CD4-positive, alpha-beta T cell (primary cell): ENCODE measurements at regions not wholly inside any gene's neighbourhood (a gene's known extent, or its start where the extent isn't known, plus 50 kb on each side); places are given as distances from the start of the nearest gene placed in this dataset.

Experiments
- ATAC-seq: fragments of 200-7000 bp; cut with Tn5 transposase; one replicate; pipeline ENCODE4 v1.10.0; 2022; ENCODE audit warnings: mild to moderate bottlenecking; ENCODE audit not compliant: poor library complexity
- CTCF ChIA-PET: fragments of 350-600 bp; sonication (Branson Sonifier 250); formaldehyde crosslinking; loops from one replicate; lab custom pipeline; 2021; ENCODE audit warnings: antibody characterized with exemption, inconsistent platforms; lab: Charles Lee
- POLR2A ChIA-PET: fragments of 350-600 bp; sonication (Branson Sonifier 250); formaldehyde crosslinking; loops from one replicate; lab custom pipeline; 2021; ENCODE audit warnings: antibody characterized with exemption, inconsistent platforms; lab: Charles Lee
- DNase-seq, 14 experiments: peaks; one replicate each; pipeline ENCODE4 v3.0.0-alpha.2; 2013 to 2020; ENCODE audit warnings: mixed read lengths in 2 of 14
- H3K27ac ChIP-seq, 2 donors: one replicate each; pipeline versions ENCODE4 v1.5.1 to v1.7.0; 2013; ENCODE audit warnings: low read length in 2 of 2, low read depth in 1 of 2, mild to moderate bottlenecking in 1 of 2
- H3K27me3 ChIP-seq, 2 experiments: 1 replicate in 1 of 2; 2 replicates in 1 of 2; pipeline versions ENCODE4 v1.6.1 to v1.7.0; 2013; ENCODE audit warnings: low read length in 2 of 2, control low read depth in 1 of 2, mild to moderate bottlenecking in 1 of 2, moderate library complexity in 1 of 2; ENCODE audit not compliant: insufficient read depth in 2 of 2, control insufficient read depth in 1 of 2
- H3K36me3 ChIP-seq: one replicate; pipeline ENCODE4 v1.6.1; 2013; ENCODE audit warnings: low read length, control low read depth; ENCODE audit not compliant: insufficient read depth
- H3K4me1 ChIP-seq: one replicate; pipeline ENCODE4 v1.6.1; 2013; ENCODE audit warnings: low read length, control low read depth; ENCODE audit not compliant: insufficient read depth
- H3K4me3 ChIP-seq: one replicate; pipeline ENCODE4 v1.5.1; 2013; ENCODE audit warnings: mild to moderate bottlenecking, low read length, moderate library complexity
- H3K9me3 ChIP-seq, 2 experiments: 1 replicate in 1 of 2; 2 replicates in 1 of 2; pipeline versions ENCODE4 v1.6.1 to v1.7.0; 2013; ENCODE audit warnings: low read length in 2 of 2, mild to moderate bottlenecking in 2 of 2, control low read depth in 1 of 2, moderate library complexity in 1 of 2; ENCODE audit not compliant: control insufficient read depth in 1 of 2, insufficient read depth in 1 of 2
- H3K27ac Mint-ChIP-seq: one replicate; pipeline ENCODE4 v1.8.0; 2020; ENCODE audit warnings: mixed read lengths
- H3K27me3 Mint-ChIP-seq: one replicate; pipeline ENCODE4 v1.8.0; 2021; ENCODE audit warnings: mixed read lengths
- H3K36me3 Mint-ChIP-seq: one replicate; pipeline ENCODE4 v1.8.0; 2021; ENCODE audit warnings: low read depth, mixed read lengths
- H3K4me1 Mint-ChIP-seq: one replicate; pipeline ENCODE4 v1.8.0; 2021; ENCODE audit warnings: low read depth, mixed read lengths
- H3K4me3 Mint-ChIP-seq: one replicate; pipeline ENCODE4 v1.8.0; 2020; ENCODE audit warnings: mild to moderate bottlenecking, mixed read lengths
- H3K9me3 Mint-ChIP-seq: one replicate; pipeline ENCODE4 v1.8.0; 2020; ENCODE audit warnings: mixed read lengths
- CTCF ChIP-seq: fragments of 200-600 bp; IDR thresholded peaks from one replicate; pipeline ENCODE4 v1.8.0; 2022; ENCODE audit warnings: antibody characterized with exemption, mild to moderate bottlenecking
- intact Hi-C, 2 experiments: fragments of 100-400 bp; cut with DNase I in 1 of 2; cut with micrococcal nuclease in 1 of 2; formaldehyde crosslinking; loops; one replicate each; pipeline versions ENCODE4 v1.15.1 to v1.9.0; 2023 to 2025; cut with DNase I, micrococcal nuclease

- Histone ChIP-seq H3K4me3 (no peak overlapping the region), H3K27me3 (no peaks in the 10 kb centered on the region), H3K4me1 (no peaks in the 10 kb centered on the region), H3K36me3 (no peaks in the 10 kb centered on the region), H3K27ac (no peak overlapping the region), H3K9me3 (peaks cover 0 to 3% of the 10 kb centered on the region in 2 experiments)
- H3K9me3 Mint-ChIP-seq, result peaks cover 4% of the 10 kb centered on the region
- ATAC-seq (no peak), DNase-seq (no peak)
- no peaks in the 10 kb centered on the region for H3K27me3 Mint-ChIP-seq
- intact Hi-C loops, result no loop called here
- H3K4me1 Mint-ChIP-seq, result no peaks in the 10 kb centered on the region
- no peak overlapping the region for H3K4me3 Mint-ChIP-seq
- no peaks in the 10 kb centered on the region for H3K36me3 Mint-ChIP-seq
- no peak overlapping the region for H3K27ac Mint-ChIP-seq
- ChIA-PET CTCF (no interaction called here), POLR2A (no interaction called here)
- no peak for TF ChIP-seq CTCF
Observed at GRCh38 chr4:96626023-96626422, 786.1 kb downstream of the PDHA2 start.

- Mint-ChIP-seq H3K9me3 (no peaks in the 10 kb centered on the region), H3K27ac (no peak overlapping the region), H3K4me3 (no peak overlapping the region), H3K4me1 (no peaks in the 10 kb centered on the region), H3K36me3 (no peaks in the 10 kb centered on the region), H3K27me3 (no peaks in the 10 kb centered on the region)
- CTCF ChIA-PET, result no interaction called here
- Histone ChIP-seq H3K27ac (no peak overlapping the region), H3K4me3 (no peak overlapping the region), H3K36me3 (no peaks in the 10 kb centered on the region), H3K27me3 (no peaks in the 10 kb centered on the region), H3K9me3 (peaks cover 0 to 8% of the 10 kb centered on the region in 2 experiments), H3K4me1 (no peaks in the 10 kb centered on the region)
- POLR2A ChIA-PET, result no interaction called here
- ATAC-seq (no peak), DNase-seq (no peak)
- intact Hi-C loops, result no loop called here
- no peak for TF ChIP-seq CTCF
Observed at GRCh38 chr4:96630839-96631238, 790.9 kb downstream of the PDHA2 start.

GRCh38 chr4:96637971-96638412 lies 798.1 kb downstream of the PDHA2 start:
- Histone ChIP-seq H3K9me3 (peaks cover 0 to 3% of the 10 kb centered on the region in 2 experiments), H3K36me3 (no peaks in the 10 kb centered on the region), H3K27me3 (no peaks in the 10 kb centered on the region), H3K4me1 (no peaks in the 10 kb centered on the region), H3K27ac (no peak overlapping the region), H3K4me3 (no peak overlapping the region)
- no peak for TF ChIP-seq CTCF
- no peaks in the 10 kb centered on the region for H3K9me3 Mint-ChIP-seq
- POLR2A ChIA-PET, result no interaction called here
- ATAC-seq (no peak), DNase-seq (no peak)
- H3K36me3 Mint-ChIP-seq, result no peaks in the 10 kb centered on the region
- CTCF ChIA-PET, result no interaction called here
- H3K4me1 Mint-ChIP-seq, result no peaks in the 10 kb centered on the region
- H3K27me3 Mint-ChIP-seq, result no peaks in the 10 kb centered on the region
- H3K27ac Mint-ChIP-seq, result no peak overlapping the region
- no peak overlapping the region for H3K4me3 Mint-ChIP-seq
- intact Hi-C loops, result no loop called here
